ENCODE measurements at regions not wholly inside any gene's neighbourhood (a gene's known extent, or its start where the extent isn't known, plus 50 kb on each side); places are given as distances from the start of the nearest gene placed in this dataset.

GRCh38 chr2:212752730-212753351 is 214.2 kb upstream of the ERBB4 start (continued):
- TF ChIP-seq PBX3 (IDR thresholded peaks at IDR 0.05; ENCODE audit: insufficient replicate concordance, low read depth, low read length) (no peak), EGR1 (IDR thresholded peaks at IDR 0.05; ENCODE audit: borderline replicate concordance in 1 of 2, low read depth in 2 of 2, low read length in 2 of 2) (no peak), CREB1 (IDR thresholded peaks at IDR 0.05; ENCODE audit: low read depth) (no peak), ZNF687 (IDR thresholded peaks at IDR 0.05) (no peak), SMARCA5 (IDR thresholded peaks at IDR 0.05) (no peak), KAT2A (conservative IDR thresholded peaks at IDR 0.05; ENCODE audit: control insufficient read depth, low read depth, low read length) (no peak), MAX (IDR thresholded peaks at IDR 0.05; ENCODE audit: low read depth, low read length) (no peak), DPF2 (IDR thresholded peaks at IDR 0.05) (no peak)

All from GM12878 (cell line).